ENCODE measurements at regions not wholly inside any gene's neighbourhood (a gene's known extent, or its start where the extent isn't known, plus 50 kb on each side); places are given as distances from the start of the nearest gene placed in this dataset.

DNA sequence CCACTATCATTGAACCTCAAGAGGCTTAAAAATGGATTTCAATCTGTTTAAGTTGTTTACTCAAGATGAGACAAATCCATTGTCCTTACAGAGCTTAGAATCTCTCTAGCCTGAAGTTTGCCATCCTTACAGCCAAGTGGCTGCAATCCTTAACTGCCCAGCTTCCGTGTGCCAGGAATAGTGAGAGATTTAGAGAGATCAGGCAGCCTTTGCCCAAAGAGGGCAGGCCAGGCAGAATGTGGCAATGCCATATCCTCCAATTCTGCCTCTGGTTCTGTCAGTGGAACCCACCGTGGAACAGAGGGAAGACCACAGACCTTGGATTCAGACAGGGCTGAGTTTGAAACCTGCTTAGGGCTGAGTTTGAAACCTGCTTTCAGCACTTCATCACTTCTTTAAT, 374.3 kb downstream of the VPS13C start:
- TF ChIP-seq, protein P1, sequence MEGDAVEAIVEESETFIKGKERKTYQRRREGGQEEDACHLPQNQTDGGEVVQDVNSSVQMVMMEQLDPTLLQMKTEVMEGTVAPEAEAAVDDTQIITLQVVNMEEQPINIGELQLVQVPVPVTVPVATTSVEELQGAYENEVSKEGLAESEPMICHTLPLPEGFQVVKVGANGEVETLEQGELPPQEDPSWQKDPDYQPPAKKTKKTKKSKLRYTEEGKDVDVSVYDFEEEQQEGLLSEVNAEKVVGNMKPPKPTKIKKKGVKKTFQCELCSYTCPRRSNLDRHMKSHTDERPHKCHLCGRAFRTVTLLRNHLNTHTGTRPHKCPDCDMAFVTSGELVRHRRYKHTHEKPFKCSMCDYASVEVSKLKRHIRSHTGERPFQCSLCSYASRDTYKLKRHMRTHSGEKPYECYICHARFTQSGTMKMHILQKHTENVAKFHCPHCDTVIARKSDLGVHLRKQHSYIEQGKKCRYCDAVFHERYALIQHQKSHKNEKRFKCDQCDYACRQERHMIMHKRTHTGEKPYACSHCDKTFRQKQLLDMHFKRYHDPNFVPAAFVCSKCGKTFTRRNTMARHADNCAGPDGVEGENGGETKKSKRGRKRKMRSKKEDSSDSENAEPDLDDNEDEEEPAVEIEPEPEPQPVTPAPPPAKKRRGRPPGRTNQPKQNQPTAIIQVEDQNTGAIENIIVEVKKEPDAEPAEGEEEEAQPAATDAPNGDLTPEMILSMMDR (IDR thresholded peaks at IDR 0.05): no peak
- TF ChIP-seq ZFX (IDR thresholded peaks at IDR 0.05; ENCODE audit: borderline replicate concordance): no peak

DNA sequence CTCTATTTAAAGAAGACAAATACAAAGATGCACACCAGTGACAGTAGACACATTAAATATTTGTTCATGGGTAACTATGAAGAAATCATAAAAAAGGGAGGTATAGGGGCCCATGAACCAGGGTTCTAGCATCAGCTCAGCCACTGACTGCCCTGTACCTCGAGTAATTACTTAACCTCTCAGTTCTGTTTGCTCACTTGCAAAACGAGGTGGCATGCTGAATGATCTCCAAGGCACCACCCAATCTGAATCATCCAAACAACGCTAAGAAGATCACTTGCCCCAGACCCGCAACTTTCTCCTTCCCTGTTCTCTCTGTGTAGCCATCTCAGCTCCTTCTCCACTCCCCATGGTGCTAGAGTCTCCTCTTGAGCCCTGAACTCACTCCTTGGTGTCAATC, 374.7 kb downstream of the VPS13C start:
- TF ChIP-seq, protein P1 (IDR thresholded peaks at IDR 0.05): no peak
- TF ChIP-seq ZFX (IDR thresholded peaks at IDR 0.05; ENCODE audit: borderline replicate concordance): no peak
- H3K27ac ChIP-seq: no peak overlapping the region

More for the DNA sequence above, 374.3 kb downstream of the VPS13C start:
- H3K27ac ChIP-seq: no peak overlapping the region

DNA sequence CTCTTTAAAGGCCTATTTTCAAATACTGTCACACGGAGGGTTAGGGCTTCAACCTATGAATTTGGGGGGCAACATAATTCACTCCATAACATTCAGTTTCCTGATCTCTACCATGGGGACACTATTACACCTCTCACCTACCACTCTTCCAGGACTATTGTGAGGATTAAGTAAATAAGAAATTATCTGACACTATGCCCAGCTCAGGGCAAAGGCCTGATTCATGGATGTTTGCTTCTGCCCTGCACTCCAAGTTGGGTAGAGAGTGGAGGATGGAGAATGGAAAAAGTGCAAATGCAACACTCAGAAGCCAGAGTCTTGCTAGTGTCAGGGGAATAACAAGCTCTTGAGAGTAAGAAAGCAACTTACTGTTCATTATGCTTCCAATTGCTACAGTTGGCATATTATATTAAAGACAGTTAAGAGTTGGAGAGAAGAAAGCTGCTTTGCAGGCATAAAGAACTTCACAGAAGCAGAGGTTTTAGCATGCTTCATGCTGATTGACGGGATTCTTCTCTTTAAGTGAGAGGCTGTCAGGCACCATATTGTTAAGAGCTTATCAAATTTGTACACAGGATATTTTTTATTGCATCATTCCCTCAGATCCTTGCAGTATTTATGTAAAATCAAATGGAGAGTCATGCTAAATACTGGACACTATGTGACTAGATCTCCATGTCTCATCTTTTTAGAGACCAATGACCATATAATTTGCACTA, 375.3 kb downstream of the VPS13C start:
- TF ChIP-seq, protein P1 (IDR thresholded peaks at IDR 0.05): no peak
- TF ChIP-seq ZFX (IDR thresholded peaks at IDR 0.05; ENCODE audit: borderline replicate concordance): no peak
- H3K27ac ChIP-seq: no peak overlapping the region

DNA sequence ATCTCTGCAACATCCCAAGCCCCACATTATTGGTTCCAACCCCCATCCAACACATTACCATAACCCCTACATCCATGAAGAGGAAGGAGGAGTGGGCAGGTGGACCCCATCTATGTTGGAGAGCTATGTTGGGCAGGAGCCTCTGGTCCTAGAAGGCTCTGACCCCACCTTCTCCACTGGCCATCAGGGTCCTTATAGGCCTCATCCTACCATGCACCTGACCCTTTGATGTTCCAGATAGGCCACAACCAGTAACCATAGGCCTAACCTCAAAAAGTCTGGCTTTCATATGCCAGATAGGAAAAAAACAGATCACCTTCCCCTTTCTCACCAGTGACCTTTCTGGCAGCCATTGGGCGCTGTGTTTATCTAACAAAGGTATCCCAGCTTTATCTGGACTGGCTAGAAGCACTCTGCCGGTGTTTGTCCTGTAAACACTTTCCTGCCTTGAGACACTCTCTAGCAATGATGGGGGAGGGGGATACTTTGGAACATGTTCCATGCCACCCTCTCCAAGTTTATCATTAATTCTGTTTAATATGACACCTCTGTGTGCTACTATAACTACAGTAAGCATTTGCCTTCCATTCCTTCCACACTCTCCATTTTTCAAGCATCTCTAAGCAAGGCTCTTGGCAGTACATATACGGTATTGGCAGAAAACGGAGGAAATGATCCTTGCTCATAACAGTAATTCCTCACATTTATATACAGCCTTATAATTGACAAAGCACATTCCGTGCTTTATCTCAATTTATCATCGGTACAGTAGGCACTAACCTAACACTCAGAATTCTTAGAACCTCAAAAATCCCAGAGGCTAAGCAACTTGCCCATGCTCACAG, 377.1 kb downstream of the VPS13C start:
- TF ChIP-seq, protein P1 (IDR thresholded peaks at IDR 0.05): no peak
- no peak for TF ChIP-seq ZFX (IDR thresholded peaks at IDR 0.05; ENCODE audit: borderline replicate concordance)

DNA sequence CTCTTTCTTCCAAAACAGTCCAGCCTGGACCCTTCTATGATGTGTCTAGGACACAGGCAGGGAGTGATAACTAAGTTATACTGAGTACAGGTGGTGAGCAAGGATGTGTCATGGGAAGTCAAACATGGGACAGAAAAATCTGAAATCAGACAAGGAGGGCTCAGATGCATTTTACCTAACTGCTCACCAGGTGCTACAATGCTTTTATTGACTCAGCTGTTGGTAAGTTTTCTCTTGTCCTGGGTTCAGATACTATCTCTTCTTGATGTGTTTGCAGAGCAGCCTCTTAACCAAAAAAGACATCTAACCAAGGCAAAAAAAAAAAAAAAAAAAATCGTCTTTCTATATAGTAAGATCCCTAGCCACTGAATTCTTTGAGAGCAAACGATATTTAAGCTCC, 378.6 kb downstream of the VPS13C start:
- TF ChIP-seq, protein P1 (IDR thresholded peaks at IDR 0.05): no peak
- no peak for TF ChIP-seq ZFX (IDR thresholded peaks at IDR 0.05; ENCODE audit: borderline replicate concordance)
- no peak overlapping the region for H3K27ac ChIP-seq

More for the DNA sequence above, 377.1 kb downstream of the VPS13C start:
- H3K27ac ChIP-seq: no peak overlapping the region

DNA sequence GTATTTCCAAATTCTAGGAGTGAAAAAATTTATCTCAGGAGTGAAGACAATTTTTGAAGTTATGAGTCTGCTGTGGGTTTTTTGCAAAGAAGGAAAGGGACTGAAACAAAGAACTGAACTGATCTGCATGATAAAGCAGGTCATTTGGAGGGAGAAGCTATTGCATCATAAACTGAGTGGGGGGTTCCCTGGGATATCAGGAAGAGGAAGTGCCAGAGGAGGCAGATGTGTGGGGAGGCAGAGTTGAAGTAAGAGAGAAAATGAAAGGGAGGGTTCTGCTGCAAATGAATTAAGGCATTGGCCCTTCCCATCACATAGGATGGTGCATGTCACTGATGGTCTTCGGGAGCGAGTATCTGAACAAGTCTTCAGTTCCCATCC, 379.2 kb downstream of the VPS13C start:
- no peak for TF ChIP-seq ZFX (IDR thresholded peaks at IDR 0.05; ENCODE audit: borderline replicate concordance)
- TF ChIP-seq, protein P1 (IDR thresholded peaks at IDR 0.05): no peak
- no peak overlapping the region for H3K27ac ChIP-seq
